ENCODE measurements at regions not wholly inside any gene's neighbourhood (a gene's known extent, or its start where the extent isn't known, plus 50 kb on each side); places are given as distances from the start of the nearest gene placed in this dataset.

DNA sequence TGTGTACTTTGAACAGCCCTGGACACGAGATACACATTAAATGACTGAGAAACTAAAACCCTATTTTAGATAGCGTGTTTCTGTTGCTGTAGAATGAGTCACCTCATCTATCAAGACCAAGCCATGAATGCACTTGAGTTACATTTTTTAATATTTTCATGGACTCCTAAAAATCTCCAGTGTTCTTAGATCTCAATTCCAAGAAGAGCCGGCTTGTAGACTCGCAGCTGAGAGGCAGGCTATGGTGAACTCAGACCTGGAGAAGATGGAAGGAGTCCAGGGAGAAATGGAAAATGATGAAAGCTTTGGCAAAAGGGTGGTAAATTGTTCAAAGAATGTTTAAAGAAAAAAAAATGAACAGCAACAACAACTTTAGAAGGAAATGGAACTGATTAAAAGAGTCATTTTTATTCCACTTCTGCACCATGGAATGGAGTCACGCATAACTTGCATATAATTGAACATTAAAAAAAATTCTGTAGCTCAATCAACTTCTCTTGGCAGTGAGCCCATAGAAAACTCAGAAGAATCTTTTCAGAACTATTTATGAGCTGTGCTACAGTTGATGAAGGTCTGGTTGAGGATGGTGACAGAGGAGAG, 129.8 kb downstream of the MXRA5 start:
- H4K8ac ChIP-seq (replicated peaks; ENCODE audit: insufficient read length, low read depth, low read length) = no peak overlapping the region
- H3K27ac Mint-ChIP-seq = no peak overlapping the region
- H4K91ac ChIP-seq (ENCODE audit: insufficient read length, low read depth, low read length) = no peak overlapping the region
- no peaks in the 10 kb centered on the region for H3K9me3 ChIP-seq (ENCODE audit: control insufficient read depth, low read depth, low read length)
- H3K27me3 Mint-ChIP-seq (ENCODE audit: low read depth) = peaks cover 3% of the 10 kb centered on the region
- no peak overlapping the region for H4K5ac ChIP-seq (ENCODE audit: insufficient read length, low read depth, low read length)
- H3K18ac ChIP-seq (ENCODE audit: insufficient read length, low read depth, low read length) = no peak overlapping the region
- no peak overlapping the region for H2BK5ac ChIP-seq (ENCODE audit: insufficient read length, low read length)
- H3K56ac ChIP-seq (ENCODE audit: insufficient read length, low read depth, low read length) = no peak overlapping the region
- H3K79me2 ChIP-seq (ENCODE audit: insufficient read depth, low read length) = no peaks in the 10 kb centered on the region
- no CpG with 5 or more reads among the region's 5 CpGs for WGBS (ENCODE audit: extremely low coverage, insufficient read length, low lambda C conversion rate)
- H3K23me2 ChIP-seq (ENCODE audit: insufficient read length, low read depth, low read length, poor library complexity, severe bottlenecking) = no peaks in the 10 kb centered on the region
- H2BK12ac ChIP-seq (ENCODE audit: insufficient read length, low read depth, low read length) = no peak overlapping the region
- H3K4me1 ChIP-seq (ENCODE audit: insufficient read depth, low read length) = no peaks in the 10 kb centered on the region
- 0 out of 7 replicates have a peak, but pooled peaks cover 0 to 1% (median 0%) of the 10 kb centered on the region in 3 experiments for H3K36me3 Mint-ChIP-seq (ENCODE audit: insufficient read depth in 1 of 3, low read depth in 3 of 3)
- no peaks in the 10 kb centered on the region for H3K27me3 ChIP-seq (ENCODE audit: insufficient read depth, low read length)
- no peak overlapping the region for H3K4ac ChIP-seq (ENCODE audit: low read depth, low read length)
- no peak overlapping the region for H3K14ac ChIP-seq (ENCODE audit: insufficient read depth, low read length)
- no peak overlapping the region for H2AK5ac ChIP-seq (ENCODE audit: insufficient read length, low read length)
- H3K79me1 ChIP-seq (ENCODE audit: insufficient read depth, low read depth, low read length, poor library complexity, severe bottlenecking) = no peaks in the 10 kb centered on the region
- no peak overlapping the region for H3K23ac ChIP-seq (ENCODE audit: insufficient read length, low read depth, low read length)
- DNase-seq = no peak
- no peak overlapping the region for H2BK120ac ChIP-seq (ENCODE audit: low read depth, low read length, poor library complexity, severe bottlenecking)
- H3K4me3 Mint-ChIP-seq = no peak overlapping the region
- H3T11ph ChIP-seq (ENCODE audit: low read length) = no peak overlapping the region
- no peak overlapping the region for H2BK15ac ChIP-seq (ENCODE audit: low read depth, low read length)
- H3K4me1 Mint-ChIP-seq = no peaks in the 10 kb centered on the region
- no peak overlapping the region for H3K9ac ChIP-seq (ENCODE audit: extremely low read depth, insufficient read length, low read length)
- H3K4me2 ChIP-seq (ENCODE audit: insufficient read depth, insufficient read length, low read length) = no peak overlapping the region
- no peak overlapping the region for H2AFZ ChIP-seq (ENCODE audit: low read length)
- H4K20me1 ChIP-seq (ENCODE audit: control insufficient read depth, insufficient read depth, insufficient read length) = no peaks in the 10 kb centered on the region
- TF ChIP-seq, protein P1, sequence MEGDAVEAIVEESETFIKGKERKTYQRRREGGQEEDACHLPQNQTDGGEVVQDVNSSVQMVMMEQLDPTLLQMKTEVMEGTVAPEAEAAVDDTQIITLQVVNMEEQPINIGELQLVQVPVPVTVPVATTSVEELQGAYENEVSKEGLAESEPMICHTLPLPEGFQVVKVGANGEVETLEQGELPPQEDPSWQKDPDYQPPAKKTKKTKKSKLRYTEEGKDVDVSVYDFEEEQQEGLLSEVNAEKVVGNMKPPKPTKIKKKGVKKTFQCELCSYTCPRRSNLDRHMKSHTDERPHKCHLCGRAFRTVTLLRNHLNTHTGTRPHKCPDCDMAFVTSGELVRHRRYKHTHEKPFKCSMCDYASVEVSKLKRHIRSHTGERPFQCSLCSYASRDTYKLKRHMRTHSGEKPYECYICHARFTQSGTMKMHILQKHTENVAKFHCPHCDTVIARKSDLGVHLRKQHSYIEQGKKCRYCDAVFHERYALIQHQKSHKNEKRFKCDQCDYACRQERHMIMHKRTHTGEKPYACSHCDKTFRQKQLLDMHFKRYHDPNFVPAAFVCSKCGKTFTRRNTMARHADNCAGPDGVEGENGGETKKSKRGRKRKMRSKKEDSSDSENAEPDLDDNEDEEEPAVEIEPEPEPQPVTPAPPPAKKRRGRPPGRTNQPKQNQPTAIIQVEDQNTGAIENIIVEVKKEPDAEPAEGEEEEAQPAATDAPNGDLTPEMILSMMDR (conservative IDR thresholded peaks at IDR 0.05) = no peak
- H3K9me3 Mint-ChIP-seq = peaks cover 0 to 2% of the 10 kb centered on the region in 2 experiments; a peak in 3 of 5 replicates
- no peak overlapping the region for H3K27ac ChIP-seq (ENCODE audit: insufficient read length, low read depth, low read length)
- no peak overlapping the region for H2BK20ac ChIP-seq (ENCODE audit: low read depth, low read length, poor library complexity, severe bottlenecking)
